ENCODE measurements at regions not wholly inside any gene's neighbourhood (a gene's known extent, or its start where the extent isn't known, plus 50 kb on each side); places are given as distances from the start of the nearest gene placed in this dataset.

GRCh38 chr22:48091656-48092223 lies 1329.3 kb downstream of the TBC1D22A start:
- H3K27ac ChIP-seq (ENCODE audit: low read length in 2 of 2): no peak overlapping the region
- ATAC-seq (ENCODE audit: low read depth) (no peak), DNase-seq (no peak)
- H3K36me3 ChIP-seq (replicated peaks in 1 of 2; ENCODE audit: control extremely low read depth in 1 of 2, control insufficient read depth in 1 of 2, extremely low read depth in 1 of 2, insufficient read depth in 2 of 2, low read length in 1 of 2): no peaks in the 10 kb centered on the region
- TF ChIP-seq EZH2 (IDR thresholded peaks at IDR 0.05; ENCODE audit: borderline replicate concordance, insufficient read depth, low read depth, low read length, poor library complexity, severe bottlenecking): no peak
- no peak for TF ChIP-seq CTCF (IDR thresholded peaks at IDR 0.05)
- no peaks in the 10 kb centered on the region for H3K9me3 Mint-ChIP-seq (ENCODE audit: insufficient read depth)
- no peak overlapping the region for H3K27ac Mint-ChIP-seq
- no peaks in the 10 kb centered on the region for H3K79me2 ChIP-seq (ENCODE audit: control insufficient read depth, insufficient read depth, low read length)
- H3K27me3 ChIP-seq (replicated peaks in 1 of 4; ENCODE audit: control extremely low read depth in 1 of 4, control insufficient read depth in 3 of 4, insufficient read depth in 4 of 4, low read length in 3 of 4): no peaks in the 10 kb centered on the region
- H3K9me3 ChIP-seq (ENCODE audit: control extremely low read depth in 1 of 3, control insufficient read depth in 2 of 3, insufficient read depth in 1 of 3, low read length in 2 of 3): peaks cover 0 to 3% (median 0%) of the 10 kb centered on the region in 3 donors
- CTCF ChIA-PET: no interaction called here
- WGBS (ENCODE audit: insufficient coverage): 88% methylated on average over 7 of the region's 10 CpGs
- peaks cover 51% of the 10 kb centered on the region for H3K4me1 Mint-ChIP-seq
- H3K4me1 ChIP-seq (ENCODE audit: control insufficient read depth in 2 of 2, insufficient read depth in 2 of 2, low read length in 2 of 2): peaks cover 56 to 60% of the 10 kb centered on the region in 2 donors
- POLR2A ChIA-PET: no interaction called here
- no peaks in the 10 kb centered on the region for H4K20me1 ChIP-seq (ENCODE audit: control insufficient read depth, insufficient read depth, low read length, poor library complexity, severe bottlenecking)
- intact Hi-C loops (cut with micrococcal nuclease): no loop called here
- H3K4me3 ChIP-seq (ENCODE audit: control extremely low read depth in 1 of 5, extremely low read depth in 1 of 5, insufficient read depth in 1 of 5, low read depth in 2 of 5, low read length in 4 of 5): no peak overlapping the region
- H3K4me2 ChIP-seq (replicated peaks; ENCODE audit: low read depth, low read length, poor library complexity, severe bottlenecking): peak overlapping the region; percentile 81
- H3K9ac ChIP-seq (ENCODE audit: low read length): no peak overlapping the region
- H2AFZ ChIP-seq (ENCODE audit: insufficient read depth, low read depth, low read length, poor library complexity, severe bottlenecking): no peak overlapping the region
- peak overlapping the region; percentile 76 for H3K4me3 Mint-ChIP-seq
- H3K27me3 Mint-ChIP-seq: no peaks in the 10 kb centered on the region

GRCh38 chr22:48091060-48091650 lies 1328.7 kb downstream of the TBC1D22A start:
- H3K4me1 ChIP-seq (ENCODE audit: control insufficient read depth in 2 of 2, insufficient read depth in 2 of 2, low read length in 2 of 2): peaks cover 51 to 54% of the 10 kb centered on the region in 2 donors
- no peak overlapping the region for H3K27ac ChIP-seq (ENCODE audit: low read length in 2 of 2)
- no peaks in the 10 kb centered on the region for H3K36me3 ChIP-seq (replicated peaks in 1 of 2; ENCODE audit: control extremely low read depth in 1 of 2, control insufficient read depth in 1 of 2, extremely low read depth in 1 of 2, insufficient read depth in 2 of 2, low read length in 1 of 2)
- intact Hi-C loops (cut with micrococcal nuclease): no loop called here
- ATAC-seq (ENCODE audit: low read depth) (no peak), DNase-seq (no peak)
- 40% methylated on average over 9 of the region's 11 CpGs for WGBS (ENCODE audit: insufficient coverage)
- no peaks in the 10 kb centered on the region for H4K20me1 ChIP-seq (ENCODE audit: control insufficient read depth, insufficient read depth, low read length, poor library complexity, severe bottlenecking)
- H3K4me3 ChIP-seq (ENCODE audit: control extremely low read depth in 1 of 5, extremely low read depth in 1 of 5, insufficient read depth in 1 of 5, low read depth in 2 of 5, low read length in 4 of 5): no peak overlapping the region
- peak overlapping the region; percentile 20 for H2AFZ ChIP-seq (ENCODE audit: insufficient read depth, low read depth, low read length, poor library complexity, severe bottlenecking)
- no peaks in the 10 kb centered on the region for H3K79me2 ChIP-seq (ENCODE audit: control insufficient read depth, insufficient read depth, low read length)
- Mint-ChIP-seq H3K27ac (peak overlapping the region; percentile 47), H3K9me3 (ENCODE audit: insufficient read depth) (no peaks in the 10 kb centered on the region), H3K4me3 (peak overlapping the region; percentile 76), H3K4me1 (peaks cover 46% of the 10 kb centered on the region), H3K27me3 (no peaks in the 10 kb centered on the region)
- ChIA-PET POLR2A (no interaction called here), CTCF (interaction anchor here (0.9 kb wide), 1 partner anchor 9 kb away, joined by 3 read pairs; no protein-coding TSS in a partner anchor)
- H3K9ac ChIP-seq (ENCODE audit: low read length): peak overlapping the region; percentile 47
- H3K27me3 ChIP-seq (replicated peaks in 1 of 4; ENCODE audit: control extremely low read depth in 1 of 4, control insufficient read depth in 3 of 4, insufficient read depth in 4 of 4, low read length in 3 of 4): no peaks in the 10 kb centered on the region
- peaks cover 0 to 3% (median 0%) of the 10 kb centered on the region in 3 donors for H3K9me3 ChIP-seq (ENCODE audit: control extremely low read depth in 1 of 3, control insufficient read depth in 2 of 3, insufficient read depth in 1 of 3, low read length in 2 of 3)
- peak overlapping the region; percentile 81 for H3K4me2 ChIP-seq (replicated peaks; ENCODE audit: low read depth, low read length, poor library complexity, severe bottlenecking)
- TF ChIP-seq CTCF (IDR thresholded peaks at IDR 0.05) (no peak), EZH2 (IDR thresholded peaks at IDR 0.05; ENCODE audit: borderline replicate concordance, insufficient read depth, low read depth, low read length, poor library complexity, severe bottlenecking) (no peak)
